ENCODE measurements at regions not wholly inside any gene's neighbourhood (a gene's known extent, or its start where the extent isn't known, plus 50 kb on each side); places are given as distances from the start of the nearest gene placed in this dataset.

DNA sequence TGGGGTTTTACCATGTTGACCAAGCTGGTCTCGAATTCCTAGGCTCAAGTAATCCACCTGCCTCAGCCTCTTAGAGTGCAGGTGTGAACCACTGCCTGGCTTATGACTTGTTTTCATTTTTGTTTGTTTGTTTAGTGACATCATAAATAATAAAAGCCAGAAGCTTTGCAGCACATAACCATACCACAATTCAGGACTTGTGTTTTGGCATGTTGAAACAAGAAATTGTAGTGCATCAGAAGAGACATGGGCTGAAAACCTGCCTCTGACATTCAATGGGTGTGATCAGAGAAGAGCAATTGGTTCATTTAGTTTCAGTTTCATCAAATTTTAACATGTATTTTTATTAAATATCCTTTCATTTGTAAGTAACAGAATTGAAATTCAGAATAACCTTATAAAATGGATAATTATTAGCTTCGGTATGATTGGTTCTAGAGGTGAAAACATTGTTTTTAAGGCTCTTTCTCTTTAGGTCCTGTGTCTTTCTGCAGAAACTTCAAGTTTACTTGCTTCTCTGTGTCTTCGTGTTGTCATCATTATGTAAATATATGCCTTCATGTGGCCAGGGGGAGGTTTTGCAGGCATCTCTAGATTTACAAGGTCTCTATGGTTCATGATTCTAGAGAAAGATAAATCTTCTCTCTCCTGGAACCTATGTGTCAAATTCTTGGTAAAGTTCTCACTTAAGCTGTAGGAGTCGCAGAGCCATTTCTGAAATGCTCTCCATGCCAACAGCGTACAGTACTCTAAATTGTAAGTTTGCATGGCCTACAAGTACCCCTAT lies 312.0 kb downstream of the KCNC2 start:
- Histone ChIP-seq H3K27ac (replicated peaks; ENCODE audit: low read length) (no peak overlapping the region), H3K79me1 (ENCODE audit: low read depth, low read length) (no peaks in the 10 kb centered on the region), H2BK5ac (ENCODE audit: low read length) (no peak overlapping the region), H2AFZ (ENCODE audit: low read length) (no peak overlapping the region), H3K4ac (ENCODE audit: low read length) (no peak overlapping the region), H3K18ac (ENCODE audit: low read length) (no peak overlapping the region), H2AK5ac (ENCODE audit: low read depth, low read length) (no peak overlapping the region), H3K4me2 (ENCODE audit: insufficient read depth, low read length, poor library complexity, severe bottlenecking) (no peak overlapping the region), H3K14ac (ENCODE audit: low read length) (no peak overlapping the region), H3K27me3 (ENCODE audit: control insufficient read depth in 3 of 3, insufficient read depth in 3 of 3, low read depth in 1 of 3, low read length in 3 of 3) (no peaks in the 10 kb centered on the region), H3K9ac (ENCODE audit: low read depth, low read length, poor library complexity) (no peak overlapping the region), H4K91ac (ENCODE audit: low read depth, low read length, poor library complexity) (no peak overlapping the region), H2BK12ac (ENCODE audit: low read length) (no peak overlapping the region), H3K36me3 (replicated peaks in 1 of 2; ENCODE audit: control insufficient read depth in 2 of 2, insufficient read depth in 2 of 2, low read length in 2 of 2) (no peaks in the 10 kb centered on the region), H4K8ac (ENCODE audit: low read depth, low read length) (no peak overlapping the region), H3K4me3 (ENCODE audit: low read length in 2 of 2) (no peak overlapping the region), H2BK120ac (ENCODE audit: low read depth, low read length) (no peak overlapping the region), H3K23ac (ENCODE audit: low read depth, low read length, poor library complexity) (no peak overlapping the region), H3K4me1 (ENCODE audit: control insufficient read depth in 2 of 2, insufficient read depth in 1 of 2, low read depth in 1 of 2, low read length in 2 of 2) (peaks cover 0 to 14% of the 10 kb centered on the region in 2 donors), H3K9me3 (replicated peaks in 1 of 2; ENCODE audit: control insufficient read depth in 2 of 2, insufficient read depth in 1 of 2, low read depth in 1 of 2, low read length in 2 of 2) (peaks cover 0 to 4% of the 10 kb centered on the region in 2 donors), H2BK15ac (ENCODE audit: low read length) (no peak overlapping the region)
- DNase-seq (ENCODE audit: low spot score), result no peak
- no CpG with 5 or more reads among the region's 5 CpGs for WGBS, 2 donors (ENCODE audit: extremely low coverage in 2 of 2, insufficient read length in 2 of 2, insufficient replicate concordance in 1 of 2)

DNA sequence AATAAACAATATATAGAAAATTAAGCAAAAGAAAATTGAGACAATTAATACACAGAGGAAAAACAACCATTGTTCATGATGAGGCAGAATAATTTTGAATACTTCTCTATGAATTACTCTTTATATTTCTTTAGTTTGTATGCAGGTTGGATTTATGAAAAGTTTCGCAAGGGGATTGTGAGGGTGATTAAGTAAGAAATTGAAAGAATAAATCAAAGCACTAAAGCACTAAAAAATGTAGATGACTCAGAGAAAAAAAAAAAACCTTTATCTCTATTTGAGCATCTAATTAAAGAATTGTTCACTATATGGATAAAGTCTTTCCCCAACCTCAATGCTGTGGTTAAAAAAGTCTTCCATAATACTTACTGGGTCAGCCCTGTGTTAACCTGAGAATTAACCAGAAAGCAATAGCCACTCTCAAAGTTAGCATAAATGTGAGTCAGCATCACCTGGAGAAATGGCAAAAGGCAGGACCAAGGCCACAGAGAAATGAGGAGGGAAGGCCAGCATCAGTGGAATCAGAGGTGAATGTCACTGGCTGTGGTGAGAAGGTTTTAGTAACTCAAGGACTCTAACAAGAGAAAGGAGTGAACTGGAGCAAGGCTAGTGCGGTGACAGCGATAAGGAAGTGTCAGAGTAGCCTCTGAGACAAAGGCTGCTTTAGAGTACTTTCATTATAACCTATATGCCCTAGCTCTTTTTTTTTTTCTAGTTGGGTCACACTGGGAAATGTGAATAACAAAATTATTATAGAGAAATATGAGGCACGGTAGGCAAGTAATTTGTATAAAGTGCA lies 310.4 kb downstream of the KCNC2 start:
- H3K4me1 ChIP-seq (ENCODE audit: control insufficient read depth in 2 of 2, insufficient read depth in 1 of 2, low read depth in 1 of 2, low read length in 2 of 2), result peaks cover 0 to 14% of the 10 kb centered on the region in 2 donors
- no peak overlapping the region for H3K4me2 ChIP-seq (ENCODE audit: insufficient read depth, low read length, poor library complexity, severe bottlenecking)
- H3K79me1 ChIP-seq (ENCODE audit: low read depth, low read length), result no peaks in the 10 kb centered on the region
- no peak overlapping the region for H2BK15ac ChIP-seq (ENCODE audit: low read length)
- no peak overlapping the region for H2BK120ac ChIP-seq (ENCODE audit: low read depth, low read length)
- H2BK12ac ChIP-seq (ENCODE audit: low read length), result no peak overlapping the region
- peak overlapping the region; percentile 48 for H2AFZ ChIP-seq (ENCODE audit: low read length)
- no peak overlapping the region for H4K91ac ChIP-seq (ENCODE audit: low read depth, low read length, poor library complexity)
- H3K4me3 ChIP-seq (ENCODE audit: low read length in 2 of 2), result no peak overlapping the region
- H3K27me3 ChIP-seq (ENCODE audit: control insufficient read depth in 3 of 3, insufficient read depth in 3 of 3, low read depth in 1 of 3, low read length in 3 of 3), result no peaks in the 10 kb centered on the region
- no CpG with 5 or more reads among the region's 4 CpGs for WGBS, 2 donors (ENCODE audit: extremely low coverage in 2 of 2, insufficient read length in 2 of 2, insufficient replicate concordance in 1 of 2)
- no peak overlapping the region for H3K23ac ChIP-seq (ENCODE audit: low read depth, low read length, poor library complexity)
- H3K36me3 ChIP-seq (replicated peaks in 1 of 2; ENCODE audit: control insufficient read depth in 2 of 2, insufficient read depth in 2 of 2, low read length in 2 of 2), result no peaks in the 10 kb centered on the region
- H3K27ac ChIP-seq (replicated peaks; ENCODE audit: low read length), result no peak overlapping the region
- no peak overlapping the region for H3K9ac ChIP-seq (ENCODE audit: low read depth, low read length, poor library complexity)
- no peak overlapping the region for H4K8ac ChIP-seq (ENCODE audit: low read depth, low read length)
- H2BK5ac ChIP-seq (ENCODE audit: low read length), result no peak overlapping the region
- H3K14ac ChIP-seq (ENCODE audit: low read length), result no peak overlapping the region
- H3K4ac ChIP-seq (ENCODE audit: low read length), result no peak overlapping the region
- no peaks in the 10 kb centered on the region for H3K9me3 ChIP-seq (replicated peaks in 1 of 2; ENCODE audit: control insufficient read depth in 2 of 2, insufficient read depth in 1 of 2, low read depth in 1 of 2, low read length in 2 of 2)
- no peak for DNase-seq (ENCODE audit: low spot score)
- no peak overlapping the region for H3K18ac ChIP-seq (ENCODE audit: low read length)
- H2AK5ac ChIP-seq (ENCODE audit: low read depth, low read length), result no peak overlapping the region

DNA sequence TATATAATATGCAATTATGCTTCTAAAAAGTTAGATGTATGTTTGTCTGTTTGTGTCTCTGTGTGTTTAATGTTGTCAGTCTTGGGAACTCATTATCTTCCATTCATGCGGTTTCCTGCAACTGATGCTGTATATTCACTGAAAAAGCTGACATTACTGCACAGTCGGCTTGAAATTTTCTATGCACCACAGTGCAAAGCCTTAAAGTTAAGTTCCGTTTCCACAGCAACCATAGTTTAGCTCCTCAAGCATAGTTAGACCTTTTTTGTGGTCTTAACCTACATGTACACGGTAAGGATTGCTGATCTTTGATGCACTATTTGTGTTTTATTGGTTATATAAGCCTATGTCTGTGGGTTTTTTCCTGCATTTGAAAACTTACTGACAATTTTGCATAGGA lies 309.4 kb downstream of the KCNC2 start:
- no peaks in the 10 kb centered on the region for H3K27me3 ChIP-seq (ENCODE audit: control insufficient read depth in 3 of 3, insufficient read depth in 3 of 3, low read depth in 1 of 3, low read length in 3 of 3)
- H3K9me3 ChIP-seq (replicated peaks in 1 of 2; ENCODE audit: control insufficient read depth in 2 of 2, insufficient read depth in 1 of 2, low read depth in 1 of 2, low read length in 2 of 2), result no peaks in the 10 kb centered on the region
- H2BK120ac ChIP-seq (ENCODE audit: low read depth, low read length), result no peak overlapping the region
- no peak overlapping the region for H3K18ac ChIP-seq (ENCODE audit: low read length)
- no peak overlapping the region for H3K27ac ChIP-seq (replicated peaks; ENCODE audit: low read length)
- H3K79me1 ChIP-seq (ENCODE audit: low read depth, low read length), result no peaks in the 10 kb centered on the region
- H2BK15ac ChIP-seq (ENCODE audit: low read length), result no peak overlapping the region
- H3K4me1 ChIP-seq (ENCODE audit: control insufficient read depth in 2 of 2, insufficient read depth in 1 of 2, low read depth in 1 of 2, low read length in 2 of 2), result peaks cover 0 to 14% of the 10 kb centered on the region in 2 donors
- no peak overlapping the region for H3K4me2 ChIP-seq (ENCODE audit: insufficient read depth, low read length, poor library complexity, severe bottlenecking)
- no peak overlapping the region for H2AK5ac ChIP-seq (ENCODE audit: low read depth, low read length)
- WGBS, 2 donors (ENCODE audit: extremely low coverage in 2 of 2, insufficient read length in 2 of 2, insufficient replicate concordance in 1 of 2), result no CpG with 5 or more reads among the region's 4 CpGs
- H3K23ac ChIP-seq (ENCODE audit: low read depth, low read length, poor library complexity), result no peak overlapping the region
- H2BK5ac ChIP-seq (ENCODE audit: low read length), result no peak overlapping the region
- no peaks in the 10 kb centered on the region for H3K36me3 ChIP-seq (replicated peaks in 1 of 2; ENCODE audit: control insufficient read depth in 2 of 2, insufficient read depth in 2 of 2, low read length in 2 of 2)
- DNase-seq (ENCODE audit: low spot score), result no peak
- H3K4me3 ChIP-seq (ENCODE audit: low read length in 2 of 2), result no peak overlapping the region
- H2AFZ ChIP-seq (ENCODE audit: low read length), result peak overlapping the region; percentile 13
- H4K8ac ChIP-seq (ENCODE audit: low read depth, low read length), result no peak overlapping the region
- no peak overlapping the region for H4K91ac ChIP-seq (ENCODE audit: low read depth, low read length, poor library complexity)
- no peak overlapping the region for H3K4ac ChIP-seq (ENCODE audit: low read length)
- no peak overlapping the region for H3K9ac ChIP-seq (ENCODE audit: low read depth, low read length, poor library complexity)
- H3K14ac ChIP-seq (ENCODE audit: low read length), result no peak overlapping the region
- no peak overlapping the region for H2BK12ac ChIP-seq (ENCODE audit: low read length)

DNA sequence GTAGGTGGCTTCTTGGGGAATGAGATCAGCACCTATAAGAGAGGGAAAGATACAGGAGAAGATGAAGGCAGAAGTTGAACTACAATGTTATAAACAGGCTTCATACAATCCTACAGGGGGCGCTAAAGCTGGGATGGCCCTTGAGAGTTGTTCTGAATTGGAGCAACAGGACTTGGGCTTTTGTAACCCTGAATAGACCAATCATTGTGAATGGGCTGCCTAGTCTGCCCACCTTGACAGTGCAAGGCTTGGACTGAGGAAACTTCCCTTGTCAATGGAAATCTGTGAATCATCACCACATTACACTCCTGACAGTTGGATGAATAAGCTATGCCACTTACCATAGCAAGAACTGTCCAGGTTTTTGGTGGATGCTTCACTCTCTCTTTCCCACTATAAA lies 306.1 kb downstream of the KCNC2 start:
- Histone ChIP-seq H3K23ac (ENCODE audit: low read depth, low read length, poor library complexity) (no peak overlapping the region), H3K79me1 (ENCODE audit: low read depth, low read length) (no peaks in the 10 kb centered on the region), H3K9me3 (replicated peaks in 1 of 2; ENCODE audit: control insufficient read depth in 2 of 2, insufficient read depth in 1 of 2, low read depth in 1 of 2, low read length in 2 of 2) (no peaks in the 10 kb centered on the region), H3K18ac (ENCODE audit: low read length) (no peak overlapping the region), H3K4me2 (ENCODE audit: insufficient read depth, low read length, poor library complexity, severe bottlenecking) (no peak overlapping the region), H2BK15ac (ENCODE audit: low read length) (no peak overlapping the region), H3K36me3 (replicated peaks in 1 of 2; ENCODE audit: control insufficient read depth in 2 of 2, insufficient read depth in 2 of 2, low read length in 2 of 2) (no peaks in the 10 kb centered on the region), H3K9ac (ENCODE audit: low read depth, low read length, poor library complexity) (no peak overlapping the region), H3K4ac (ENCODE audit: low read length) (no peak overlapping the region), H4K91ac (ENCODE audit: low read depth, low read length, poor library complexity) (no peak overlapping the region), H3K14ac (ENCODE audit: low read length) (no peak overlapping the region), H2AFZ (ENCODE audit: low read length) (no peak overlapping the region), H2BK5ac (ENCODE audit: low read length) (no peak overlapping the region), H3K4me3 (ENCODE audit: low read length in 2 of 2) (no peak overlapping the region), H2BK120ac (ENCODE audit: low read depth, low read length) (no peak overlapping the region), H3K27ac (replicated peaks; ENCODE audit: low read length) (no peak overlapping the region), H3K27me3 (ENCODE audit: control insufficient read depth in 3 of 3, insufficient read depth in 3 of 3, low read depth in 1 of 3, low read length in 3 of 3) (no peaks in the 10 kb centered on the region), H4K8ac (ENCODE audit: low read depth, low read length) (no peak overlapping the region), H2BK12ac (ENCODE audit: low read length) (no peak overlapping the region), H3K4me1 (ENCODE audit: control insufficient read depth in 2 of 2, insufficient read depth in 1 of 2, low read depth in 1 of 2, low read length in 2 of 2) (peaks cover 0 to 14% of the 10 kb centered on the region in 2 donors), H2AK5ac (ENCODE audit: low read depth, low read length) (no peak overlapping the region)
- DNase-seq (ENCODE audit: low spot score), result peak; percentile 8
- no CpG with 5 or more reads among the region's 1 CpG for WGBS, 2 donors (ENCODE audit: extremely low coverage in 2 of 2, insufficient read length in 2 of 2, insufficient replicate concordance in 1 of 2)
